A172 (cell line): ENCODE measurements at regions not wholly inside any gene's neighbourhood (a gene's known extent, or its start where the extent isn't known, plus 50 kb on each side); places are given as distances from the start of the nearest gene placed in this dataset.
A peak's percentile ranks its signal among the peaks of the same experiment; 100 is the strongest.
"Not testable (repeated sequence)": the region's sequence is repeated elsewhere in the genome, so short reads cannot be mapped to it uniquely, and the experiment has no call there.

Experiments used
- DNase-seq: peaks from one replicate; pipeline ENCODE4 v3.0.0-alpha.2; 2015; ENCODE audit warnings: low spot score

- not testable (repeated sequence) for DNase-seq
Measured at GRCh38 chr5:122669709-122670108, 105.2 kb upstream of the SNX2 start.

- no peak for DNase-seq
Measured at GRCh38 chr5:122673343-122673742, 101.5 kb upstream of the SNX2 start.

GRCh38 chr5:122674385-122674784 lies 100.5 kb upstream of the SNX2 start:
- no peak for DNase-seq

GRCh38 chr5:122680623-122681350 lies 94.1 kb upstream of the SNX2 start:
- no peak for DNase-seq

- DNase-seq = no peak
Measured at GRCh38 chr5:122683631-122684030, 91.2 kb upstream of the SNX2 start.

- no peak for DNase-seq
Measured at GRCh38 chr5:122690266-122690665, 84.6 kb upstream of the SNX2 start.

GRCh38 chr5:122691931-122692330 lies 82.9 kb upstream of the SNX2 start:
- DNase-seq = no peak

- DNase-seq = no peak
Measured at GRCh38 chr5:122693963-122694362, 80.9 kb upstream of the SNX2 start.

GRCh38 chr5:122694884-122695283 lies 80.0 kb upstream of the SNX2 start:
- DNase-seq = no peak

- DNase-seq = not testable (repeated sequence)
Measured at GRCh38 chr5:122696735-122697134, 78.1 kb upstream of the SNX2 start.

GRCh38 chr5:122697191-122697590 lies 77.7 kb upstream of the SNX2 start:
- no peak for DNase-seq

GRCh38 chr5:122699201-122699600 lies 75.7 kb upstream of the SNX2 start:
- no peak for DNase-seq

- DNase-seq = no peak
Measured at GRCh38 chr5:122701640-122702523, 73.0 kb upstream of the SNX2 start.

- DNase-seq = no peak
Measured at GRCh38 chr5:122702524-122702875, 72.4 kb upstream of the SNX2 start.

- DNase-seq = no peak
Measured at GRCh38 chr5:122703203-122703602, 71.7 kb upstream of the SNX2 start.

GRCh38 chr5:122704247-122705036 lies 70.4 kb upstream of the SNX2 start:
- peak; percentile 35 for DNase-seq

GRCh38 chr5:122705851-122706250 lies 69.0 kb upstream of the SNX2 start:
- DNase-seq = no peak

GRCh38 chr5:122707796-122708195 lies 67.1 kb upstream of the SNX2 start:
- DNase-seq = no peak

- DNase-seq = no peak
Measured at GRCh38 chr5:122713041-122713440, 61.8 kb upstream of the SNX2 start.

GRCh38 chr5:122715095-122715494 lies 59.8 kb upstream of the SNX2 start:
- DNase-seq = no peak

GRCh38 chr5:122718611-122719010 lies 56.3 kb upstream of the SNX2 start:
- no peak for DNase-seq

GRCh38 chr5:122719991-122720746 lies 54.7 kb upstream of the SNX2 start:
- no peak for DNase-seq
